HEK293 (cell line): ENCODE measurements at regions not wholly inside any gene's neighbourhood (a gene's known extent, or its start where the extent isn't known, plus 50 kb on each side); places are given as distances from the start of the nearest gene placed in this dataset.

Source experiments
- CTCF ChIP-seq: fragments of 450-650 bp; formaldehyde crosslinking; IDR thresholded peaks from 2 replicates; pipeline ENCODE4 v1.5.1; 2016; ENCODE audit warnings: missing biosample characterization, missing genetic modification characterization
- YY1 ChIP-seq: fragments of 450-650 bp; formaldehyde crosslinking; IDR thresholded peaks from 2 replicates; pipeline ENCODE4 v1.5.1; 2018; ENCODE audit warnings: missing biosample characterization, missing genetic modification characterization
- ZNF274 ChIP-seq, 2 experiments: fragments of 200-500 bp in 1 of 2; fragments of 450-650 bp in 1 of 2; sonication (Bioruptor generic) in 1 of 2; formaldehyde crosslinking in 1 of 2; IDR thresholded peaks; 2 replicates each; pipeline versions ENCODE4 v1.5.1 to v1.6.1; 2014 to 2016; ENCODE audit warnings: borderline replicate concordance in 1 of 2, inconsistent platforms in 1 of 2, low read length in 1 of 2, missing biosample characterization in 1 of 2, missing genetic modification characterization in 1 of 2
- ZNF596 ChIP-seq: fragments of 450-650 bp; IDR thresholded peaks from 2 replicates; pipeline ENCODE4 v1.5.0; 2018; ENCODE audit warnings: missing biosample characterization, mild to moderate bottlenecking, missing genetic modification characterization, moderate library complexity
- ZNF76 ChIP-seq: fragments of 450-650 bp; formaldehyde crosslinking; IDR thresholded peaks from 2 replicates; pipeline ENCODE4; 2016; ENCODE audit warnings: low read depth, missing biosample characterization, missing genetic modification characterization, borderline replicate concordance
- ZSCAN18 ChIP-seq: fragments of 450-650 bp; formaldehyde crosslinking; IDR thresholded peaks from 2 replicates; pipeline ENCODE4 v1.5.1; 2016; ENCODE audit warnings: missing biosample characterization, missing genetic modification characterization

GRCh38 chr5:56506211-56506965, 273.3 kb upstream of the ANKRD55 start:
- no peak for TF ChIP-seq YY1 (tag by site-specific recombination)
- TF ChIP-seq CTCF (tag by site-specific recombination) = no peak
- no peak for TF ChIP-seq ZSCAN18
- no peak for TF ChIP-seq ZNF274 (IDR thresholded peaks at IDR 0.05; ENCODE audit: low read length)
- TF ChIP-seq ZNF274 (tag by site-specific recombination; IDR thresholded peaks at IDR 0.05; ENCODE audit: borderline replicate concordance) = no peak
- no peak for TF ChIP-seq ZNF596 (tag by site-specific recombination)
- TF ChIP-seq ZNF76 (tag by site-specific recombination) = no peak
